Neural progenitor cell (in vitro differentiated cells): ENCODE measurements at regions not wholly inside any gene's neighbourhood (a gene's known extent, or its start where the extent isn't known, plus 50 kb on each side); places are given as distances from the start of the nearest gene placed in this dataset.

Experiments
- DNase-seq: peaks from one replicate; pipeline ENCODE4 v3.0.0-alpha.2; 2016; ENCODE audit warnings: low spot score
- H2AFZ ChIP-seq: fragments of 200-600 bp; sonication (generic); replicated peaks from 2 replicates; pipeline ENCODE4 v1.6.1; 2016; ENCODE audit warnings: antibody characterized with exemption
- H3F3A ChIP-seq: fragments of 200-600 bp; sonication (generic); 2 replicates; pipeline ENCODE4 v1.6.1; 2016; ENCODE audit warnings: antibody characterized with exemption, low read depth
- H3K27ac ChIP-seq: fragments of 200-600 bp; sonication (generic); 2 replicates; pipeline ENCODE4 v1.5.1; 2016; ENCODE audit warnings: mild to moderate bottlenecking
- H3K27me3 ChIP-seq: fragments of 200-600 bp; sonication (generic); 2 replicates; pipeline ENCODE4 v1.6.1; 2016; ENCODE audit warnings: mild to moderate bottlenecking, moderate library complexity
- H3K36me3 ChIP-seq: fragments of 200-600 bp; sonication (generic); 2 replicates; pipeline ENCODE4 v1.5.1; 2016
- H3K4me1 ChIP-seq: fragments of 200-600 bp; sonication (generic); 2 replicates; pipeline ENCODE4 v1.6.1; 2016; ENCODE audit warnings: mixed run types
- H3K4me2 ChIP-seq: fragments of 200-600 bp; sonication (generic); 2 replicates; pipeline ENCODE4 v1.6.1; 2016
- H3K4me3 ChIP-seq: fragments of 200-600 bp; sonication (generic); 2 replicates; pipeline ENCODE4 v1.5.1; 2016
- H3K79me2 ChIP-seq: fragments of 200-600 bp; sonication (generic); 2 replicates; pipeline ENCODE4 v1.6.1; 2016; ENCODE audit warnings: low read depth
- H3K9ac ChIP-seq: fragments of 200-600 bp; sonication (generic); 2 replicates; pipeline ENCODE4 v1.6.1; 2016
- H3K9me3 ChIP-seq: fragments of 200-600 bp; sonication (generic); 2 replicates; pipeline ENCODE4 v1.5.1; 2016; ENCODE audit warnings: low read depth
- H4K20me1 ChIP-seq: fragments of 200-600 bp; sonication (generic); 2 replicates; pipeline ENCODE4 v1.6.1; 2016; ENCODE audit warnings: low read depth
- H3K27ac Mint-ChIP-seq: 3 replicates; pipeline ENCODE4 v1.8.0; 2021; ENCODE audit warnings: mixed read lengths
- H3K27me3 Mint-ChIP-seq: 2 replicates; pipeline ENCODE4 v1.8.0; 2022; ENCODE audit warnings: low read depth, mild to moderate bottlenecking, inconsistent platforms, moderate library complexity, mixed read lengths; ENCODE audit not compliant: insufficient read depth
- H3K36me3 Mint-ChIP-seq: 3 replicates; pipeline ENCODE4 v1.8.0; 2021; ENCODE audit warnings: mixed read lengths
- H3K4me1 Mint-ChIP-seq: 3 replicates; pipeline ENCODE4 v1.8.0; 2021; ENCODE audit warnings: mixed read lengths
- H3K4me3 Mint-ChIP-seq: 3 replicates; pipeline ENCODE4 v1.8.0; 2021; ENCODE audit warnings: mild to moderate bottlenecking, moderate library complexity, mixed read lengths
- H3K9me3 Mint-ChIP-seq: 3 replicates; pipeline ENCODE4 v1.8.0; 2020; ENCODE audit warnings: mixed read lengths
- CTCF ChIP-seq: fragments of 200-600 bp; sonication (generic); IDR thresholded peaks from 2 replicates; pipeline ENCODE4 v1.5.1; 2017; ENCODE audit warnings: antibody characterized with exemption, mild to moderate bottlenecking
- EZH2 ChIP-seq: fragments of 200-600 bp; sonication (generic); IDR thresholded peaks from 2 replicates; pipeline ENCODE4 v1.6.1; 2017; ENCODE audit warnings: antibody characterized with exemption, mild to moderate bottlenecking, moderate library complexity
- EZH2phosphoT487 ChIP-seq: fragments of 200-600 bp; sonication (generic); IDR thresholded peaks from 2 replicates; pipeline ENCODE4 v1.6.1; 2017; ENCODE audit warnings: antibody characterized with exemption

- Mint-ChIP-seq H3K9me3 (peaks cover 2% of the 10 kb centered on the region), H3K4me3 (no peak overlapping the region), H3K36me3 (no peaks in the 10 kb centered on the region), H3K27ac (no peak overlapping the region), H3K27me3 (no peaks in the 10 kb centered on the region), H3K4me1 (no peaks in the 10 kb centered on the region)
- H3K27ac ChIP-seq: no peak overlapping the region
- peak; percentile 34 for DNase-seq
- no peaks in the 10 kb centered on the region for H3K9me3 ChIP-seq
- H3K27me3 ChIP-seq: no peaks in the 10 kb centered on the region
- no peak overlapping the region for H2AFZ ChIP-seq
- no peak for TF ChIP-seq EZH2
- TF ChIP-seq CTCF: peak; percentile 49
- TF ChIP-seq EZH2phosphoT487: no peak
- no peak overlapping the region for H3K4me2 ChIP-seq
- H3F3A ChIP-seq: no peaks in the 10 kb centered on the region
- H3K4me3 ChIP-seq: no peak overlapping the region
- H3K36me3 ChIP-seq: no peaks in the 10 kb centered on the region
- no peaks in the 10 kb centered on the region for H3K4me1 ChIP-seq
- no peaks in the 10 kb centered on the region for H3K79me2 ChIP-seq
- no peaks in the 10 kb centered on the region for H4K20me1 ChIP-seq
- no peak overlapping the region for H3K9ac ChIP-seq
Measured at GRCh38 chrX:80237072-80237471, 183.2 kb upstream of the TENT5D start.

GRCh38 chrX:80246271-80246670, 174.0 kb upstream of the TENT5D start:
- Histone ChIP-seq H3K9me3 (no peaks in the 10 kb centered on the region), H3K9ac (no peak overlapping the region), H3K4me1 (no peaks in the 10 kb centered on the region), H3K4me3 (no peak overlapping the region), H3K36me3 (no peaks in the 10 kb centered on the region), H3F3A (no peaks in the 10 kb centered on the region), H2AFZ (no peak overlapping the region), H3K79me2 (no peaks in the 10 kb centered on the region), H3K27ac (no peak overlapping the region), H4K20me1 (no peaks in the 10 kb centered on the region), H3K27me3 (no peaks in the 10 kb centered on the region), H3K4me2 (no peak overlapping the region)
- peaks cover 3% of the 10 kb centered on the region for H3K27me3 Mint-ChIP-seq
- no peak overlapping the region for H3K4me3 Mint-ChIP-seq
- no peaks in the 10 kb centered on the region for H3K9me3 Mint-ChIP-seq
- no peak for DNase-seq
- no peak overlapping the region for H3K27ac Mint-ChIP-seq
- no peaks in the 10 kb centered on the region for H3K36me3 Mint-ChIP-seq
- H3K4me1 Mint-ChIP-seq: peaks cover 2% of the 10 kb centered on the region
- TF ChIP-seq EZH2phosphoT487 (no peak), EZH2 (no peak), CTCF (peak; percentile 23)

GRCh38 chrX:80266287-80266686, 154.0 kb upstream of the TENT5D start:
- H3F3A ChIP-seq: no peaks in the 10 kb centered on the region
- DNase-seq: no peak
- no peaks in the 10 kb centered on the region for H3K4me1 Mint-ChIP-seq
- H3K4me3 Mint-ChIP-seq: no peak overlapping the region
- H3K9me3 Mint-ChIP-seq: no peaks in the 10 kb centered on the region
- H3K27me3 Mint-ChIP-seq: no peaks in the 10 kb centered on the region
- no peak overlapping the region for H3K27ac ChIP-seq
- H3K36me3 ChIP-seq: no peaks in the 10 kb centered on the region
- H4K20me1 ChIP-seq: no peaks in the 10 kb centered on the region
- H3K36me3 Mint-ChIP-seq: no peaks in the 10 kb centered on the region
- no peak overlapping the region for H3K4me3 ChIP-seq
- peaks cover 6% of the 10 kb centered on the region for H3K9me3 ChIP-seq
- no peak overlapping the region for H3K4me2 ChIP-seq
- H3K9ac ChIP-seq: no peak overlapping the region
- no peaks in the 10 kb centered on the region for H3K27me3 ChIP-seq
- H3K79me2 ChIP-seq: no peaks in the 10 kb centered on the region
- no peak overlapping the region for H3K27ac Mint-ChIP-seq
- no peak for TF ChIP-seq EZH2phosphoT487
- no peak for TF ChIP-seq EZH2
- TF ChIP-seq CTCF: no peak
- no peak overlapping the region for H2AFZ ChIP-seq
- no peaks in the 10 kb centered on the region for H3K4me1 ChIP-seq

- no peaks in the 10 kb centered on the region for H3K36me3 ChIP-seq
- DNase-seq: no peak
- Mint-ChIP-seq H3K27ac (no peak overlapping the region), H3K36me3 (no peaks in the 10 kb centered on the region), H3K9me3 (no peaks in the 10 kb centered on the region), H3K4me1 (no peaks in the 10 kb centered on the region), H3K27me3 (no peaks in the 10 kb centered on the region), H3K4me3 (no peak overlapping the region)
- H3K9me3 ChIP-seq: peaks cover 6% of the 10 kb centered on the region
- H3K79me2 ChIP-seq: no peaks in the 10 kb centered on the region
- no peak overlapping the region for H3K4me3 ChIP-seq
- no peak overlapping the region for H2AFZ ChIP-seq
- H3K27me3 ChIP-seq: no peaks in the 10 kb centered on the region
- no peaks in the 10 kb centered on the region for H4K20me1 ChIP-seq
- H3K9ac ChIP-seq: no peak overlapping the region
- H3K4me1 ChIP-seq: no peaks in the 10 kb centered on the region
- no peak overlapping the region for H3K4me2 ChIP-seq
- TF ChIP-seq CTCF: no peak
- no peak for TF ChIP-seq EZH2
- no peak for TF ChIP-seq EZH2phosphoT487
- no peak overlapping the region for H3K27ac ChIP-seq
- no peaks in the 10 kb centered on the region for H3F3A ChIP-seq
Measured at GRCh38 chrX:80266979-80267378, 153.3 kb upstream of the TENT5D start.
